ENCODE measurements at regions not wholly inside any gene's neighbourhood (a gene's known extent, or its start where the extent isn't known, plus 50 kb on each side); places are given as distances from the start of the nearest gene placed in this dataset.

DNA sequence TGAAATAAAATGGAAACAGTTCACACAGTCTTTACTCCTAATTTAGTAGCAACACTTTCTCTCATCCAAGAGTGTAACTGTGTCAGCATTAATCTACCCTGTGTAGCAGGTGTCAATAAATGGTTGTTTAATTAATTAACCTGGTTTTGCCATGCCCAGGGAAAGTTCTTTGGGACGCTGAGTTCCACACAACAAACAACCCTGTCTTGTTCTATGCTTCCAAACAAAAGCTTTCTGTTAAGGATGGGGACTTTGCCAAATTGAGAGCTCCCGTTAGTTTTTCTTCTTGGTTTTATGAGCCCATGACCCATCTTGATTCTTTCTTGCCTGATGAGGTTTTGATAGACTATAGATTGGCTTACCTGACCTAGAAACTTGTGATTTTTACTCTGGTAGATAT, 530.1 kb downstream of the KCNJ2 start:
- no peak for DNase-seq (ENCODE audit: low read depth)
- TF ChIP-seq, protein P1, sequence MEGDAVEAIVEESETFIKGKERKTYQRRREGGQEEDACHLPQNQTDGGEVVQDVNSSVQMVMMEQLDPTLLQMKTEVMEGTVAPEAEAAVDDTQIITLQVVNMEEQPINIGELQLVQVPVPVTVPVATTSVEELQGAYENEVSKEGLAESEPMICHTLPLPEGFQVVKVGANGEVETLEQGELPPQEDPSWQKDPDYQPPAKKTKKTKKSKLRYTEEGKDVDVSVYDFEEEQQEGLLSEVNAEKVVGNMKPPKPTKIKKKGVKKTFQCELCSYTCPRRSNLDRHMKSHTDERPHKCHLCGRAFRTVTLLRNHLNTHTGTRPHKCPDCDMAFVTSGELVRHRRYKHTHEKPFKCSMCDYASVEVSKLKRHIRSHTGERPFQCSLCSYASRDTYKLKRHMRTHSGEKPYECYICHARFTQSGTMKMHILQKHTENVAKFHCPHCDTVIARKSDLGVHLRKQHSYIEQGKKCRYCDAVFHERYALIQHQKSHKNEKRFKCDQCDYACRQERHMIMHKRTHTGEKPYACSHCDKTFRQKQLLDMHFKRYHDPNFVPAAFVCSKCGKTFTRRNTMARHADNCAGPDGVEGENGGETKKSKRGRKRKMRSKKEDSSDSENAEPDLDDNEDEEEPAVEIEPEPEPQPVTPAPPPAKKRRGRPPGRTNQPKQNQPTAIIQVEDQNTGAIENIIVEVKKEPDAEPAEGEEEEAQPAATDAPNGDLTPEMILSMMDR (IDR thresholded peaks at IDR 0.05; ENCODE audit: insufficient read depth, low read depth, low read length), result no peak
- no peak overlapping the region for H3K4me3 ChIP-seq (ENCODE audit: low read depth, low read length)

DNA sequence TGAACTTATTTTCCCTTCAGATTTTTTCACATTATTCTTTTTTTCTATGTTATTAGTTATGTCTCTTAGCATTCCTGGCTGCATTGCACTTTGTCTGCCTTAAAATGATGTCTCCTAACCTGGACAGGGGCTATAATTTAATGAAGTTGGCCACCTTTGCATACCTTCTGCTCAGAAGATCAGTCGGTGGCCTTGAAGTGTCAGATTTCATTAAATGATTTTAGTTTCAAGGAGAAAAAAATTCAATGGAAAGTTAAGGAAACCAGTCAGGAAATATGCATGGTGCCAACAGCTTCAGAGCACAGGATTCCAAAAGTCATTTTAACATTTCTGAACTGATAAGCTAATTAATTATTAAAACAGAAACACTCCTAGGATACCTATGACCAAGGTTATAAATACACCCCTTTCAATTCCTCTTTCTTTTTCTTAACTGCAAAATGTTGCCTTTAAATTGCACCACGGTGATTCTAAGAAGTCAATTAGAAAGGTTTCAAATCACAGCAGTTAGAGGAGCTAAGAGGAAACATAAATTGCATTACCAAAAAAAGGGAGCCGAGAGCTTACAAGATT, 533.4 kb downstream of the KCNJ2 start:
- H3K4me3 ChIP-seq (ENCODE audit: low read depth, low read length), result no peak overlapping the region
- no peak for DNase-seq (ENCODE audit: low read depth)
- TF ChIP-seq, protein P1 (IDR thresholded peaks at IDR 0.05; ENCODE audit: insufficient read depth, low read depth, low read length), result no peak

- no peak overlapping the region for H3K4me3 ChIP-seq (ENCODE audit: low read depth, low read length)
- DNase-seq (ENCODE audit: low read depth), result no peak
- TF ChIP-seq, protein P1 (IDR thresholded peaks at IDR 0.05; ENCODE audit: insufficient read depth, low read depth, low read length), result no peak
Measured at GRCh38 chr17:70709596-70709995, 540.3 kb downstream of the KCNJ2 start.

DNA sequence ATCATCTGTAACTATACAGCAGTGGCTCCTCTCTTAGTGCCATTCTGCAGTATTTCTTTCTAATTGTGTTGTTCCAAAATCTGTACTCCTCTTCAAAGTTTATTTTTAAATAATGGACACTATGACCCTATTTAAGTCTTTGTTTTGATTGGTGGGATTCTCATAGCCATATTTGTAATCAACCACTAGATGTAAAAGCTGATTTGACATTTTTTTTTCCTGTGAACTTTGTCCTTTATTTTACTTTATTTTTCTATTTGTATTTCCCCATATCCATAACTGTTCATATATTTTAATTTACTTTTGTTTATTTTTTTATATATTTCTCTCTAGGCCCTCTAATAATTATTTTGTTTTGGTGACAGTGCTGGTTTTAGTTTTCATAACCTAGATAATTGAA, 544.4 kb downstream of the KCNJ2 start:
- H3K4me3 ChIP-seq (ENCODE audit: low read depth, low read length), result no peak overlapping the region
- TF ChIP-seq, protein P1 (IDR thresholded peaks at IDR 0.05; ENCODE audit: insufficient read depth, low read depth, low read length), result no peak
- DNase-seq (ENCODE audit: low read depth), result no peak

DNA sequence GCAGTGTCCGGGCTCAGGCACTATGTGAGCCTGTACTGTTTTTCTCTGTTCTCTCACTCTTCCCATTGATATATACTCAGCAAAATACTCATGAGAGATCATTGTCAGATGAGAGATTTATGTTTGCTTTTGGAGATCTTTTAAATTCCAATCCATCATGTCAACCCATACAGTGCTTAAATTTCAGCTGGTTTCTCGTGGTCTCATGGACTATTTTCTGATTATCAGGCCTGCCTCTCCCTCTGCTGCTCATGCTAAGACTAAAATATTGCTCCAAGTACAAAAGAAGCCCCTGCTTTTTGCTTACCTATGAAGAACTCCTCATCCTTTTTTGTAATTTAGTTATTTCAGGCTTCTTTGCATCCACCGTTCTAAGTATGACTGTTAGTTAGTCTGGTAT, 547.2 kb downstream of the KCNJ2 start:
- TF ChIP-seq, protein P1 (IDR thresholded peaks at IDR 0.05; ENCODE audit: insufficient read depth, low read depth, low read length), result no peak
- H3K4me3 ChIP-seq (ENCODE audit: low read depth, low read length), result no peak overlapping the region
- no peak for DNase-seq (ENCODE audit: low read depth)

DNA sequence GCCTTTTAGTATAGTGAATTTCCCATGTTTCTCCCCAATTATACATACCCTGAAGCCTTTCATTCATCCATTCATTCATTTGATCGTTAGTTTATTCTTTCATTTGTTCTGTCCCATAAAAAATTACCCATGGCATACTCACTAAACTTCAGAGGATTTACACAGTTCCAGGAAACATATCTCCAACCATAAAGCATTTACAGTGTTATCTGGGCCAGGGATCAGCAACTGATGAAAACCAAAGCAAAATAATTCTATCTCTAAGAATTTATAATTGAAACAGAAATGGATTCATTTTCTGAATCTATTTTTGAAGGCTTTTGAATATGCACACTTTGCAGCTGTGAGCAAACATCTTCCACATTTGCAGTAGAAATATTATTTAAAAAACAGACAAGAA, 547.7 kb downstream of the KCNJ2 start:
- TF ChIP-seq, protein P1 (IDR thresholded peaks at IDR 0.05; ENCODE audit: insufficient read depth, low read depth, low read length), result no peak
- no peak for DNase-seq (ENCODE audit: low read depth)
- H3K4me3 ChIP-seq (ENCODE audit: low read depth, low read length), result no peak overlapping the region

DNA sequence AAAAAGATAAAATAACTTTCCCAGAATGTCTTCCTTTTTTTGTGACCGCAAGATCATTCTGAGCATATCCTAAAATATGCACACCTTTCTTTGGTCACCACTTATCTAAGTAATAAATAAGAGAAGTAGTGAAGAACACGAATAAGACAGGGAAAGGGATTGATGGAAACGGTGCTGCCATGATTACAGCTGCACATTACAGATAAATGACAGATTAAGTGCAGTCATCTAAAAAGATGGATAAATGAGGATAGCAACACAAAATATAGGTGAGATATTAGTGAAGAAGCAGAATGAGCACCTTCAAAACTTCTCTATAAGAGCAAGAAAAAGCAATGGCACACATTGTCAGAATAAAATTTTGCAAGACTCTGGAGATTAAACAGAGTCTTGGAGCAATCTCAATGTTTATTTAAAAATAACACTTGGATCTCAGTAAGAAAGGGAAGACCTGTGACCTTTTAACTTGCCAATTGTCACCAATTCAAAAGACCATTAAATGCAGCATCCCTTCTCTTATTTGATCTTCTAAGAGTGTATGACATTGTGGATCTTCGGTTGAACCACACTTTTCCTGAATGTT, 567.1 kb downstream of the KCNJ2 start:
- DNase-seq (ENCODE audit: low read depth), result no peak
- H3K4me3 ChIP-seq (ENCODE audit: low read depth, low read length), result no peak overlapping the region
- TF ChIP-seq, protein P1 (IDR thresholded peaks at IDR 0.05; ENCODE audit: insufficient read depth, low read depth, low read length), result no peak

Measured in fibroblast of villous mesenchyme (primary cell).